GM12878 (cell line): ENCODE measurements at regions not wholly inside any gene's neighbourhood (a gene's known extent, or its start where the extent isn't known, plus 50 kb on each side); places are given as distances from the start of the nearest gene placed in this dataset.

Experiments used
- ATAC-seq: fragments of 200-7000 bp; cut with Tn5 transposase; 3 replicates; pipeline ENCODE4 v1.9.1; 2020; ENCODE audit warnings: mild to moderate bottlenecking, moderate library complexity
- BruUV-seq: library from RNA; stranded (reverse); fragments of 400-500 nt; replicated peaks from 2 replicates; lab custom pipeline; 2021; lab: Mats Ljungman, UMichigan
- CTCF ChIA-PET: fragments of 300-600 bp; sonication (Branson Sonifier 250); formaldehyde crosslinking; extraction: SDS; loops from one replicate; lab custom pipeline; 2021; ENCODE audit warnings: inconsistent platforms; lab: Yijun Ruan, JAX
- POLR2A ChIA-PET: fragments of 350-600 bp; formaldehyde crosslinking; extraction: SDS; loops from one replicate; lab custom pipeline; 2021; ENCODE audit warnings: inconsistent platforms; lab: Charles Lee
- RAD21 ChIA-PET: fragments of 300-600 bp; sonication (Branson Sonifier 250); formaldehyde crosslinking; loops from one replicate; lab custom pipeline; 2023; ENCODE audit warnings: antibody characterized with exemption; ENCODE audit not compliant: unreplicated experiment; lab: Charles Lee
- SMC1A ChIA-PET: fragments of 300-600 bp; sonication (Branson Sonifier 250); formaldehyde crosslinking; loops from one replicate; lab custom pipeline; 2023; ENCODE audit not compliant: unreplicated experiment, uncharacterized antibody; lab: Charles Lee
- DNase-seq: peaks from one replicate; pipeline ENCODE4 v3.0.0-alpha.2; 2011; ENCODE audit warnings: low read depth, low spot score
- FAIRE-seq: peaks from 3 replicates; lab custom pipeline; 2011; peaks lifted over from hg19 to GRCh38; lab: Jason Lieb, UNC
- H2AFZ ChIP-seq: 2 replicates; pipeline ENCODE4 v1.6.0; 2011; ENCODE audit warnings: low read depth, low read length, control low read depth; ENCODE audit not compliant: control insufficient read depth
- H3K27ac ChIP-seq: 2 replicates; pipeline ENCODE4 v1.5.1; 2011; ENCODE audit warnings: control low read depth; ENCODE audit not compliant: control insufficient read depth, insufficient read depth
- H3K27me3 ChIP-seq, 2 experiments: replicated peaks in 1 of 2; 2 replicates each; pipeline versions ENCODE4 v1.6.0 to v1.6.1; 2011; ENCODE audit warnings: low read length in 1 of 2; ENCODE audit not compliant: control insufficient read depth in 2 of 2, insufficient read depth in 2 of 2
- H3K36me3 ChIP-seq, 2 experiments: 2 replicates each; pipeline ENCODE4 v1.5.1; 2011; ENCODE audit warnings: low read length in 1 of 2; ENCODE audit not compliant: control insufficient read depth in 2 of 2, insufficient read depth in 2 of 2
- H3K4me1 ChIP-seq: 2 replicates; pipeline ENCODE4 v1.6.1; 2011; ENCODE audit warnings: mild to moderate bottlenecking, low read length, moderate library complexity, mixed read lengths; ENCODE audit not compliant: control insufficient read depth, insufficient read depth
- H3K4me2 ChIP-seq: 2 replicates; pipeline ENCODE4 v1.6.0; 2011; ENCODE audit warnings: control low read depth; ENCODE audit not compliant: control insufficient read depth, insufficient read depth
- H3K4me3 ChIP-seq: fragments of 200-600 bp; sonication (generic); 2 replicates; pipeline ENCODE4 v1.5.1; 2016
- H3K79me2 ChIP-seq: 2 replicates; pipeline ENCODE4 v1.6.0; 2011; ENCODE audit warnings: low read length; ENCODE audit not compliant: control insufficient read depth, insufficient read depth
- H3K9ac ChIP-seq: 2 replicates; pipeline ENCODE4 v1.8.0; 2011; ENCODE audit warnings: low read length, control low read depth, mixed read lengths; ENCODE audit not compliant: control insufficient read depth, insufficient read depth
- H3K9me3 ChIP-seq: replicated peaks from 3 replicates; pipeline ENCODE4 v1.5.1; 2011; ENCODE audit warnings: mild to moderate bottlenecking, low read length; ENCODE audit not compliant: control insufficient read depth, insufficient read depth
- H4K20me1 ChIP-seq: 2 replicates; pipeline ENCODE4 v1.6.0; 2011; ENCODE audit not compliant: control insufficient read depth, insufficient read depth
- BHLHE40 ChIP-seq, 2 experiments: fragments of 450-650 bp in 1 of 2; IDR thresholded peaks; 2 replicates each; pipeline ENCODE4 v1.6.1; 2011 to 2017; ENCODE audit warnings: low read depth in 2 of 2, borderline replicate concordance in 1 of 2, improper control_type of control experiment in 1 of 2, low read length in 1 of 2, mild to moderate bottlenecking in 1 of 2
- CBFB ChIP-seq: IDR thresholded peaks from 2 replicates; pipeline ENCODE4 v1.6.1; 2016; ENCODE audit warnings: antibody characterized with exemption, low read depth
- ESRRA ChIP-seq: IDR thresholded peaks from 2 replicates; pipeline ENCODE4 v1.6.1; 2012; ENCODE audit warnings: mild to moderate bottlenecking, low read length, improper control_type of control experiment
- KLF5 ChIP-seq: fragments of 450-650 bp; IDR thresholded peaks from 2 replicates; pipeline ENCODE4 v1.6.1; 2014; ENCODE audit warnings: mild to moderate bottlenecking; ENCODE audit not compliant: partially characterized antibody
- LARP7 ChIP-seq: fragments of 450-650 bp; IDR thresholded peaks from 2 replicates; pipeline ENCODE4 v1.6.1; 2017; ENCODE audit warnings: mild to moderate bottlenecking
- NRF1 ChIP-seq: conservative IDR thresholded peaks from 2 replicates; pipeline ENCODE4 v1.6.1; 2011; ENCODE audit warnings: mild to moderate bottlenecking, low read depth, low read length, improper control_type of control experiment
- PAX5 ChIP-seq: IDR thresholded peaks from 2 replicates; pipeline ENCODE4 v1.6.1; 2011; ENCODE audit warnings: low read depth, low read length, borderline replicate concordance
- RB1 ChIP-seq: fragments of 450-650 bp; formaldehyde crosslinking; IDR thresholded peaks from 2 replicates; pipeline ENCODE4 v1.6.1; 2017; ENCODE audit warnings: mild to moderate bottlenecking, borderline replicate concordance
- SMC3 ChIP-seq: IDR thresholded peaks from 2 replicates; pipeline ENCODE4 v1.6.1; 2011; ENCODE audit warnings: low read length, improper control_type of control experiment, borderline replicate concordance
- STAT1 ChIP-seq: fragments of 450-650 bp; conservative IDR thresholded peaks from 2 replicates; pipeline ENCODE4 v1.6.1; 2014; ENCODE audit warnings: antibody characterized with exemption, mild to moderate bottlenecking
- TCF7 ChIP-seq: IDR thresholded peaks from 2 replicates; pipeline ENCODE4 v1.6.1; 2014; ENCODE audit warnings: antibody characterized with exemption, borderline replicate concordance
- ZNF207 ChIP-seq: fragments of 450-650 bp; IDR thresholded peaks from 2 replicates; pipeline ENCODE4 v1.6.1; 2014; ENCODE audit warnings: antibody characterized with exemption, mild to moderate bottlenecking, borderline replicate concordance
- ZZZ3 ChIP-seq: IDR thresholded peaks from 2 replicates; pipeline ENCODE4 v1.6.1; 2011; ENCODE audit warnings: low read depth; ENCODE audit not compliant: control insufficient read depth, insufficient read length
- WGBS: methylation state at CpG from one replicate; pipeline ENCODE4 v1.1.6; 2016; ENCODE audit warnings: low lambda C conversion rate; ENCODE audit not compliant: insufficient replicate concordance, insufficient coverage; ENCODE audit errors: missing lambda C conversion rate; 5-methylcytosine and 5-hydroxymethylcytosine counted together
- in situ Hi-C: fragments of 300-500 bp; cut with MboI; formaldehyde crosslinking; loops from 9 replicates; pipeline ENCODE4 v1.14.3; 2018; ENCODE audit warnings: mixed read lengths
- intact Hi-C: fragments of 100-400 bp; cut with micrococcal nuclease; formaldehyde crosslinking; loops from one replicate; pipeline ENCODE4 v1.14.2; 2022; ENCODE audit not compliant: unreplicated experiment
- TF ChIP-seq, protein P1 (sequence below): fragments of 450-650 bp; IDR thresholded peaks from 2 replicates; pipeline ENCODE4 v1.6.1; 2016; ENCODE audit warnings: mild to moderate bottlenecking, moderate library complexity, borderline replicate concordance
- TF ChIP-seq, protein P2 (sequence below): IDR thresholded peaks from 2 replicates; pipeline ENCODE4 v1.6.1; 2011; ENCODE audit warnings: low read depth, mild to moderate bottlenecking, low read length, moderate library complexity, borderline replicate concordance; ENCODE audit errors: extremely low read depth

DNA sequence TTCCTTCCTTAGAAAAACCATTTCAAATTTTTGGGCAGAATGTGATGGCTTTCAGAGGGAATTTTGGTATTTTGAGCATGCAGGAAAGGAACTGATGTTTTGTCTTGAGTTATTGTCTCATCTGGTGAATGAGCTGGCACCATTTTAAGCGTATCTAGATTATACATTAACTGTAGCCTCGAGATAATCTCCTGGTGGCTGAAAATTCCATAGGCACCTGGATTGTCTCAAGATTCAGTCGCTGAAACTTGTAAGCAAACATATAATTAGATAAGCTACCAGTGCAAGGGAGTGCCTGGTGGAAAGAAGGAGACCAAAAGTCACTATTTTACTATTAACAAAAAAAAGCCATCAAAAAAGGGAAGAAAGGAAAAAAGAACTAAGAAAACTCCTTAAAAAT, 687.8 kb upstream of the DDX18 start (continued):
- TF ChIP-seq KLF5 = no peak
- TF ChIP-seq RB1 = no peak

DNA sequence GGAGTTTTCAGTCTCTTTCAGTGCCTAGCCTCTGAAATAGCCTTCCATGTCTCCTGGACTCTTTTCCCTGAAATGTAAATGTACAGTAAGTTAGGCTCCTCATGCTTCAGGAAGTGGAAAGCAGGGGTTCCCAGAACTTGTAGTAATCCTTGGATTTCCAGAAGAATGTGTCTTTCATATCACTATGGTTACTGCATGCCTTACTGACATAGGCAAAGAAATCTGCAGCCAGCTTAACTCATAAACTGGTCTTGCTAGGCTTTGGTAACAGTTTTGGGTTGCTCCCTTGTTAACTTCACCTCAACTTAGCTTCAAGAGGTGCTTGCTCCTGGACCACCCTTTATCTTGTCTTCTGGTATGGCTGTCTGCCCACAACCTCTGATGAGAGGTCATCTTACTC, 686.8 kb upstream of the DDX18 start:
- intact Hi-C loops = no loop called here
- in situ Hi-C loops = no loop called here
- TF ChIP-seq BHLHE40 (IDR thresholded peaks at IDR 0.05; ENCODE audit: borderline replicate concordance in 1 of 2, low read depth in 2 of 2, low read length in 1 of 2) = no peak
- no peak for TF ChIP-seq NRF1
- H3K9ac ChIP-seq = no peak overlapping the region
- no peaks in the 10 kb centered on the region for H3K9me3 ChIP-seq
- no peak overlapping the region for H3K4me3 ChIP-seq
- no peaks in the 10 kb centered on the region for H3K79me2 ChIP-seq
- ChIA-PET CTCF (no interaction called here), POLR2A (no interaction called here), RAD21 (no interaction called here), SMC1A (no interaction called here)
- no TSS peak for BruUV-seq
- H3K27me3 ChIP-seq = no peaks in the 10 kb centered on the region
- no peak overlapping the region for H3K4me2 ChIP-seq
- no peaks in the 10 kb centered on the region for H4K20me1 ChIP-seq
- FAIRE-seq (no peak), DNase-seq (no peak), ATAC-seq (no peak)
- H3K4me1 ChIP-seq = no peaks in the 10 kb centered on the region
- H3K27ac ChIP-seq = no peak overlapping the region
- H2AFZ ChIP-seq = no peak overlapping the region
- no peaks in the 10 kb centered on the region for H3K36me3 ChIP-seq

DNA sequence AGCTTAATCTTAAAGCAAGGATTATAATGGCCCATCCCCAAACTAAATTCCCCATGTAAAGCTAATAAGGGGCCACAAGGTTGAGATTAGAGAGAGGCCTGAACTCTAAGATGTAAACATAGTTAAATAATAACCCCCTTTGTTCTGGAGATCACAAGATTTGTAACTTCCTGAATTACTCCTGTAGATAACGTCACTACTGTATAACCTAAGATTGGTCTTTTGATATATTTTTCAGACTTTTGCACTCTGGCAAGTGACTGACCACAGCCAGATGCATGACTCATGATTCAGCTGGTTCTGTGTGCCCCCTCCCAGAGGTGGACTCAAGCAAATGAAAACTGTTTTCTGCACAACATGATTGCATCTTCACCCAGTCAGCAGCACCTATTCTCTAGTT, 686.0 kb upstream of the DDX18 start:
- ChIA-PET RAD21 (no interaction called here), SMC1A (interaction anchor here (1.0 kb wide), 1 partner anchor 44 kb away, joined by 4 read pairs; no protein-coding TSS in a partner anchor), CTCF (no interaction called here), POLR2A (no interaction called here)
- in situ Hi-C loops = no loop called here
- H4K20me1 ChIP-seq = no peaks in the 10 kb centered on the region
- no peaks in the 10 kb centered on the region for H3K79me2 ChIP-seq
- H3K4me1 ChIP-seq = no peaks in the 10 kb centered on the region
- intact Hi-C loops = no loop called here
- no peak overlapping the region for H2AFZ ChIP-seq
- H3K4me2 ChIP-seq = no peak overlapping the region
- DNase-seq (no peak), ATAC-seq (no peak), FAIRE-seq (no peak)
- BruUV-seq = no TSS peak
- H3K9me3 ChIP-seq = no peaks in the 10 kb centered on the region
- H3K4me3 ChIP-seq = no peak overlapping the region
- H3K9ac ChIP-seq = no peak overlapping the region
- no peaks in the 10 kb centered on the region for H3K36me3 ChIP-seq
- 0% methylated on average over 1 of the region's 1 CpG for WGBS
- no peak overlapping the region for H3K27ac ChIP-seq
- no peaks in the 10 kb centered on the region for H3K27me3 ChIP-seq
- TF ChIP-seq LARP7 (no peak), SMC3 (no peak), TCF7 (no peak), ESRRA (no peak), ZNF207 (no peak), CBFB (no peak), STAT1 (no peak), ZZZ3 (no peak), PAX5 (no peak)
- TF ChIP-seq, protein P1, sequence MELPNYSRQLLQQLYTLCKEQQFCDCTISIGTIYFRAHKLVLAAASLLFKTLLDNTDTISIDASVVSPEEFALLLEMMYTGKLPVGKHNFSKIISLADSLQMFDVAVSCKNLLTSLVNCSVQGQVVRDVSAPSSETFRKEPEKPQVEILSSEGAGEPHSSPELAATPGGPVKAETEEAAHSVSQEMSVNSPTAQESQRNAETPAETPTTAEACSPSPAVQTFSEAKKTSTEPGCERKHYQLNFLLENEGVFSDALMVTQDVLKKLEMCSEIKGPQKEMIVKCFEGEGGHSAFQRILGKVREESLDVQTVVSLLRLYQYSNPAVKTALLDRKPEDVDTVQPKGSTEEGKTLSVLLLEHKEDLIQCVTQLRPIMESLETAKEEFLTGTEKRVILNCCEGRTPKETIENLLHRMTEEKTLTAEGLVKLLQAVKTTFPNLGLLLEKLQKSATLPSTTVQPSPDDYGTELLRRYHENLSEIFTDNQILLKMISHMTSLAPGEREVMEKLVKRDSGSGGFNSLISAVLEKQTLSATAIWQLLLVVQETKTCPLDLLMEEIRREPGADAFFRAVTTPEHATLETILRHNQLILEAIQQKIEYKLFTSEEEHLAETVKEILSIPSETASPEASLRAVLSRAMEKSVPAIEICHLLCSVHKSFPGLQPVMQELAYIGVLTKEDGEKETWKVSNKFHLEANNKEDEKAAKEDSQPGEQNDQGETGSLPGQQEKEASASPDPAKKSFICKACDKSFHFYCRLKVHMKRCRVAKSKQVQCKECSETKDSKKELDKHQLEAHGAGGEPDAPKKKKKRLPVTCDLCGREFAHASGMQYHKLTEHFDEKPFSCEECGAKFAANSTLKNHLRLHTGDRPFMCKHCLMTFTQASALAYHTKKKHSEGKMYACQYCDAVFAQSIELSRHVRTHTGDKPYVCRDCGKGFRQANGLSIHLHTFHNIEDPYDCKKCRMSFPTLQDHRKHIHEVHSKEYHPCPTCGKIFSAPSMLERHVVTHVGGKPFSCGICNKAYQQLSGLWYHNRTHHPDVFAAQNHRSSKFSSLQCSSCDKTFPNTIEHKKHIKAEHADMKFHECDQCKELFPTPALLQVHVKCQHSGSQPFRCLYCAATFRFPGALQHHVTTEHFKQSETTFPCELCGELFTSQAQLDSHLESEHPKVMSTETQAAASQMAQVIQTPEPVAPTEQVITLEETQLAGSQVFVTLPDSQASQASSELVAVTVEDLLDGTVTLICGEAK = no peak
- TF ChIP-seq, protein P2, sequence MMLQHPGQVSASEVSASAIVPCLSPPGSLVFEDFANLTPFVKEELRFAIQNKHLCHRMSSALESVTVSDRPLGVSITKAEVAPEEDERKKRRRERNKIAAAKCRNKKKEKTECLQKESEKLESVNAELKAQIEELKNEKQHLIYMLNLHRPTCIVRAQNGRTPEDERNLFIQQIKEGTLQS = no peak
